GM12878 (cell line): ENCODE measurements at regions not wholly inside any gene's neighbourhood (a gene's known extent, or its start where the extent isn't known, plus 50 kb on each side); places are given as distances from the start of the nearest gene placed in this dataset.

Source experiments
- ATAC-seq: fragments of 200-7000 bp; cut with Tn5 transposase; 3 replicates; pipeline ENCODE4 v1.9.1; 2020; ENCODE audit warnings: mild to moderate bottlenecking, moderate library complexity
- BruUV-seq: library from RNA; stranded (reverse); fragments of 400-500 nt; replicated peaks from 2 replicates; lab custom pipeline; 2021; lab: Mats Ljungman, UMichigan
- CTCF ChIA-PET: fragments of 300-600 bp; sonication (Branson Sonifier 250); formaldehyde crosslinking; extraction: SDS; loops from one replicate; lab custom pipeline; 2021; ENCODE audit warnings: inconsistent platforms; lab: Yijun Ruan, JAX
- POLR2A ChIA-PET: fragments of 350-600 bp; formaldehyde crosslinking; extraction: SDS; loops from one replicate; lab custom pipeline; 2021; ENCODE audit warnings: inconsistent platforms; lab: Charles Lee
- RAD21 ChIA-PET: fragments of 300-600 bp; sonication (Branson Sonifier 250); formaldehyde crosslinking; loops from one replicate; lab custom pipeline; 2023; ENCODE audit warnings: antibody characterized with exemption; ENCODE audit not compliant: unreplicated experiment; lab: Charles Lee
- SMC1A ChIA-PET: fragments of 300-600 bp; sonication (Branson Sonifier 250); formaldehyde crosslinking; loops from one replicate; lab custom pipeline; 2023; ENCODE audit not compliant: unreplicated experiment, uncharacterized antibody; lab: Charles Lee
- DNase-seq: peaks from one replicate; pipeline ENCODE4 v3.0.0-alpha.2; 2011; ENCODE audit warnings: low read depth, low spot score
- FAIRE-seq: peaks from 3 replicates; lab custom pipeline; 2011; peaks lifted over from hg19 to GRCh38; lab: Jason Lieb, UNC
- H2AFZ ChIP-seq: 2 replicates; pipeline ENCODE4 v1.6.0; 2011; ENCODE audit warnings: low read depth, low read length, control low read depth; ENCODE audit not compliant: control insufficient read depth
- H3K27ac ChIP-seq: 2 replicates; pipeline ENCODE4 v1.5.1; 2011; ENCODE audit warnings: control low read depth; ENCODE audit not compliant: control insufficient read depth, insufficient read depth
- H3K27me3 ChIP-seq, 2 experiments: replicated peaks in 1 of 2; 2 replicates each; pipeline versions ENCODE4 v1.6.0 to v1.6.1; 2011; ENCODE audit warnings: low read length in 1 of 2; ENCODE audit not compliant: control insufficient read depth in 2 of 2, insufficient read depth in 2 of 2
- H3K36me3 ChIP-seq, 2 experiments: 2 replicates each; pipeline ENCODE4 v1.5.1; 2011; ENCODE audit warnings: low read length in 1 of 2; ENCODE audit not compliant: control insufficient read depth in 2 of 2, insufficient read depth in 2 of 2
- H3K4me1 ChIP-seq: 2 replicates; pipeline ENCODE4 v1.6.1; 2011; ENCODE audit warnings: mild to moderate bottlenecking, low read length, moderate library complexity, mixed read lengths; ENCODE audit not compliant: control insufficient read depth, insufficient read depth
- H3K4me2 ChIP-seq: 2 replicates; pipeline ENCODE4 v1.6.0; 2011; ENCODE audit warnings: control low read depth; ENCODE audit not compliant: control insufficient read depth, insufficient read depth
- H3K4me3 ChIP-seq: fragments of 200-600 bp; sonication (generic); 2 replicates; pipeline ENCODE4 v1.5.1; 2016
- H3K79me2 ChIP-seq: 2 replicates; pipeline ENCODE4 v1.6.0; 2011; ENCODE audit warnings: low read length; ENCODE audit not compliant: control insufficient read depth, insufficient read depth
- H3K9ac ChIP-seq: 2 replicates; pipeline ENCODE4 v1.8.0; 2011; ENCODE audit warnings: low read length, control low read depth, mixed read lengths; ENCODE audit not compliant: control insufficient read depth, insufficient read depth
- H3K9me3 ChIP-seq: replicated peaks from 3 replicates; pipeline ENCODE4 v1.5.1; 2011; ENCODE audit warnings: mild to moderate bottlenecking, low read length; ENCODE audit not compliant: control insufficient read depth, insufficient read depth
- H4K20me1 ChIP-seq: 2 replicates; pipeline ENCODE4 v1.6.0; 2011; ENCODE audit not compliant: control insufficient read depth, insufficient read depth
- BACH1 ChIP-seq: fragments of 450-650 bp; IDR thresholded peaks from 2 replicates; pipeline ENCODE4 v1.6.1; 2017; ENCODE audit warnings: mild to moderate bottlenecking, borderline replicate concordance
- BCL3 ChIP-seq: IDR thresholded peaks from 2 replicates; pipeline ENCODE4 v1.6.1; 2011; ENCODE audit warnings: borderline replicate concordance, low read depth, mild to moderate bottlenecking, moderate library complexity, low read length; ENCODE audit not compliant: insufficient read depth, poor library complexity, severe bottlenecking
- CREB1 ChIP-seq: IDR thresholded peaks from 2 replicates; pipeline ENCODE4 v1.6.1; 2012; ENCODE audit warnings: low read depth, mild to moderate bottlenecking, inconsistent platforms
- ETV6 ChIP-seq, 2 experiments: fragments of 450-650 bp in 1 of 2; IDR thresholded peaks in 1 of 2; conservative IDR thresholded peaks in 1 of 2; 2 replicates each; pipeline ENCODE4 v1.6.1; 2014; ENCODE audit warnings: antibody characterized with exemption in 1 of 2, borderline replicate concordance in 1 of 2, low read depth in 1 of 2, mild to moderate bottlenecking in 1 of 2, moderate library complexity in 1 of 2
- FOXM1 ChIP-seq: IDR thresholded peaks from 2 replicates; pipeline ENCODE4 v1.6.1; 2012; ENCODE audit warnings: low read depth, mild to moderate bottlenecking, inconsistent platforms, low read length, moderate library complexity
- IKZF1 ChIP-seq: fragments of 450-650 bp; conservative IDR thresholded peaks from 2 replicates; pipeline ENCODE4 v1.6.1; 2017; ENCODE audit warnings: antibody characterized with exemption, mild to moderate bottlenecking
- JUND ChIP-seq: IDR thresholded peaks from 2 replicates; pipeline ENCODE4 v1.6.1; 2012; ENCODE audit warnings: low read depth, mild to moderate bottlenecking, low read length, improper control_type of control experiment, moderate library complexity
- NFIC ChIP-seq: IDR thresholded peaks from 2 replicates; pipeline ENCODE4 v1.6.1; 2012; ENCODE audit warnings: low read depth, mild to moderate bottlenecking, inconsistent platforms, low read length, moderate library complexity
- NFYB ChIP-seq: IDR thresholded peaks from 2 replicates; pipeline ENCODE4 v1.6.1; 2011; ENCODE audit warnings: low read depth, mild to moderate bottlenecking, low read length, improper control_type of control experiment, moderate library complexity; ENCODE audit not compliant: insufficient read depth
- NR2C2 ChIP-seq: IDR thresholded peaks from 2 replicates; pipeline ENCODE4 v1.6.1; 2011; ENCODE audit warnings: borderline replicate concordance, low read depth; ENCODE audit not compliant: control insufficient read depth, insufficient read length
- PKNOX1 ChIP-seq: fragments of 450-650 bp; IDR thresholded peaks from 2 replicates; pipeline ENCODE4 v1.6.1; 2016; ENCODE audit warnings: mild to moderate bottlenecking
- POLR2A ChIP-seq: IDR thresholded peaks from 2 replicates; pipeline ENCODE4 v1.6.1; 2011; ENCODE audit warnings: low read depth, mild to moderate bottlenecking, low read length
- RAD21 ChIP-seq: IDR thresholded peaks from 2 replicates; pipeline ENCODE4 v1.6.1; 2011; ENCODE audit warnings: mild to moderate bottlenecking, low read depth, low read length, moderate library complexity; ENCODE audit not compliant: insufficient read depth
- STAT3 ChIP-seq: IDR thresholded peaks from 2 replicates; pipeline ENCODE4 v1.6.1; 2011; ENCODE audit warnings: low read depth, low read length, improper control_type of control experiment
- TAF1 ChIP-seq: IDR thresholded peaks from 2 replicates; pipeline ENCODE4 v1.6.1; 2011; ENCODE audit warnings: mild to moderate bottlenecking, low read depth, low read length, borderline replicate concordance
- TCF12 ChIP-seq: IDR thresholded peaks from 2 replicates; pipeline ENCODE4 v1.6.1; 2011; ENCODE audit warnings: low read depth, mild to moderate bottlenecking, low read length
- USF2 ChIP-seq: IDR thresholded peaks from 2 replicates; pipeline ENCODE4 v1.6.1; 2011; ENCODE audit warnings: low read depth, low read length, improper control_type of control experiment, borderline replicate concordance
- WGBS: methylation state at CpG from one replicate; pipeline ENCODE4 v1.1.6; 2016; ENCODE audit warnings: low lambda C conversion rate; ENCODE audit not compliant: insufficient replicate concordance, insufficient coverage; ENCODE audit errors: missing lambda C conversion rate; 5-methylcytosine and 5-hydroxymethylcytosine counted together
- in situ Hi-C: fragments of 300-500 bp; cut with MboI; formaldehyde crosslinking; loops from 9 replicates; pipeline ENCODE4 v1.14.3; 2018; ENCODE audit warnings: mixed read lengths
- intact Hi-C: fragments of 100-400 bp; cut with micrococcal nuclease; formaldehyde crosslinking; loops from one replicate; pipeline ENCODE4 v1.14.2; 2022; ENCODE audit not compliant: unreplicated experiment

- intact Hi-C loops, result no loop called here
- Histone ChIP-seq H2AFZ (no peak overlapping the region), H3K36me3 (no peaks in the 10 kb centered on the region), H3K27me3 (no peaks in the 10 kb centered on the region), H3K4me1 (no peaks in the 10 kb centered on the region), H3K79me2 (no peaks in the 10 kb centered on the region), H4K20me1 (no peaks in the 10 kb centered on the region), H3K9ac (no peak overlapping the region), H3K4me3 (no peak overlapping the region), H3K9me3 (no peaks in the 10 kb centered on the region), H3K27ac (no peak overlapping the region), H3K4me2 (no peak overlapping the region)
- TF ChIP-seq BACH1 (no peak), FOXM1 (no peak), STAT3 (no peak), RAD21 (no peak), BCL3 (no peak), IKZF1 (no peak), CREB1 (no peak)
- DNase-seq, result no peak
- no peak for ATAC-seq
- SMC1A ChIA-PET, result no interaction called here
- CTCF ChIA-PET, result no interaction called here
- no TSS peak for BruUV-seq
- 19% methylated on average over 4 of the region's 4 CpGs for WGBS
- RAD21 ChIA-PET, result no interaction called here
- in situ Hi-C loops, result no loop called here
- POLR2A ChIA-PET, result no interaction called here
- no peak for FAIRE-seq
Measured at GRCh38 chr16:65662256-65662655, 540.4 kb upstream of the CDH11 start.

GRCh38 chr16:65661558-65661957 lies 539.7 kb upstream of the CDH11 start:
- ATAC-seq (no peak), FAIRE-seq (no peak), DNase-seq (no peak)
- ChIA-PET POLR2A (no interaction called here), RAD21 (no interaction called here), CTCF (no interaction called here), SMC1A (no interaction called here)
- Histone ChIP-seq H2AFZ (no peak overlapping the region), H3K4me1 (no peaks in the 10 kb centered on the region), H3K4me2 (no peak overlapping the region), H4K20me1 (no peaks in the 10 kb centered on the region), H3K4me3 (no peak overlapping the region), H3K36me3 (no peaks in the 10 kb centered on the region), H3K27me3 (no peaks in the 10 kb centered on the region), H3K9ac (no peak overlapping the region), H3K27ac (no peak overlapping the region), H3K79me2 (no peaks in the 10 kb centered on the region), H3K9me3 (no peaks in the 10 kb centered on the region)
- no TSS peak for BruUV-seq
- intact Hi-C loops, result no loop called here
- 11% methylated on average over 5 of the region's 5 CpGs for WGBS
- in situ Hi-C loops, result no loop called here
- TF ChIP-seq JUND (no peak), PKNOX1 (no peak), POLR2A (no peak), NFYB (no peak), NFIC (no peak), ETV6 (conservative IDR thresholded peaks at IDR 0.05 in 1 of 2, IDR thresholded peaks at IDR 0.05 in 1 of 2; ENCODE audit: borderline replicate concordance in 1 of 2, low read depth in 1 of 2) (no peak), TCF12 (no peak), NR2C2 (no peak), USF2 (no peak), BACH1 (no peak), TAF1 (no peak)
